Left renal cortex interstitium (tissue), 4 donors: ENCODE measurements at regions not wholly inside any gene's neighbourhood (a gene's known extent, or its start where the extent isn't known, plus 50 kb on each side); places are given as distances from the start of the nearest gene placed in this dataset.
"Not testable (repeated sequence)": the region's sequence is repeated elsewhere in the genome, so short reads cannot be mapped to it uniquely, and the experiment has no call there.

ENCODE experiments used
- DNase-seq, 4 donors: peaks; one replicate each; pipeline ENCODE4 v3.0.0-alpha.2; 2013; ENCODE audit warnings: low read depth in 4 of 4, low spot score in 2 of 4, missing footprints in 1 of 4

- DNase-seq = no peak
Measured at GRCh38 chr5:87787625-87788256, 375.0 kb upstream of the CCNH start.

- DNase-seq = no peak
Measured at GRCh38 chr5:87787086-87787485, 374.4 kb upstream of the CCNH start.

DNA sequence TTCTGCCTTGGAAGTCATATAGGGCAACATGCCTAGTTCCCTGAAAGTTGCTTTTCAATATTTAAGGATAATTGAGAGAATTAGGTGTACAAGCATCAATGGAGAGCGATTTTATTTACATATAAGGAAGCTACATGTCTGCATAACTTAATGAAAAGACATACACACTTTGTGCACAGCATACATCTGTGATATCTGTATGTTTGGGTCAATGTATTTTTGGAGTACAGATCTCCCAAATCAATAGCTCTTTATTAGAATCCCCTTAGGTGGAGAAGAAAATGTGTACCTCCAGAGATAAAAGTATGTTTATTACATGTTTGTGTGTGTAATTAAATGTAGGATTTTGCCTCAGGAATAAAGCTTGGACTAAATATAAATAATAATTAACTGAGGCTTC lies 373.7 kb upstream of the CCNH start:
- no peak for DNase-seq

GRCh38 chr5:87785554-87786335 lies 373.0 kb upstream of the CCNH start:
- no peak for DNase-seq

GRCh38 chr5:87784879-87785495 lies 372.3 kb upstream of the CCNH start:
- DNase-seq = no peak

DNA sequence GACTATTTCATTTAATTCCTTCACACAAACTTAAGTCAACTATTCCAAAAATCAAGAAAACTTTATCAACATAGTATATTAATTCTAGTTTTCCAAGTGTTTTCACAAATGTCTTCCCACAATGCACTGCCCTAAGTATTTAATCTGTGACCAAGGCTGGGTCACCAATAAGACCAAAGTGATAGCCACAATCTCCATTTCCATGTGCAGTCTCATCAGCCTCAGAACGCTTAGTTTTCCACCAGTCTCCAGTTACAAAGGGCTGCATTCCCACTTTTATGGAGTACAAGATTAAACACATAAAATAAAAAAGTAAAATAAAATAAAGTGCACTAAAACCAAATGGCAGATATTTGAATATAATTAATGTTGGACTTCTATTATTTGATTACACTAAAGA lies 371.6 kb upstream of the CCNH start:
- DNase-seq = no peak

DNA sequence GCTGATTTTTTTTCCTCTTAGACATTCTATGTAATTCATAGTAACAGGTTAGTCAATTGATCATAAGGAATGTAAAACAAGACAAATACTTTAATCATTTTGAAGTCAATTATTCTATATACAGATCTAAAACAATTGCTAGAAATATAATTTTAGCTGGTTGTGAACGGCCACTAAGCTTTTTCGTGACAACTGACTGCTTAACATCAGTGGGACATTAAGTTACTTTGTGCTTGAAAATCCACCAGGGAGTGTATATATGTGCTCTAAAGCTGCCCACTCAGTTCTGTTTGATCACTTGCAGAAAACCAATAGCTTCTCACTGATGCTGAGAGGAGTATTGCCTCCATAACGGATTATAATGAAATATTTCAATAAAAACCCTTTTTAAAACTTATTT lies 370.2 kb upstream of the CCNH start:
- no peak for DNase-seq

DNA sequence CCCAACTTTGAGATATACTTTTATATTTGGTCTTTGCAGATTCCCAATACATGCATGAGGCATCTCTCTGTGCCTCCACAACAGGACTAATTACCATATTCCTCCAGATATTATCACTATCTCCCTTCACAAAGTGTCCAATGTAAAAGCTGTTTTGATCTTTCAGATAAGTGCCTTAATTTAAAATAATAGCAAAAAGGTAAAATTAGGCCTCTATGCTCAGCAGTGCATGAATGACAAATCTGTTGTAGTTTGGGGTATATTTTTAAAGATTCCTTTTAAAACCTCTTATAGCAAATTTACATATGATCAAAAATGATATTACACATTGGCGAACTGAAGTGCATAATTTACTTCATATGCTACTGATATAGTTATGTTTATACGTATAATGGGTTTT lies 369.2 kb upstream of the CCNH start:
- no peak for DNase-seq

GRCh38 chr5:87780831-87781760 lies 368.4 kb upstream of the CCNH start:
- peak; percentile 44 to 83 (median 67) for DNase-seq

- DNase-seq = no peak
Measured at GRCh38 chr5:87778876-87779275, 366.1 kb upstream of the CCNH start.

DNA sequence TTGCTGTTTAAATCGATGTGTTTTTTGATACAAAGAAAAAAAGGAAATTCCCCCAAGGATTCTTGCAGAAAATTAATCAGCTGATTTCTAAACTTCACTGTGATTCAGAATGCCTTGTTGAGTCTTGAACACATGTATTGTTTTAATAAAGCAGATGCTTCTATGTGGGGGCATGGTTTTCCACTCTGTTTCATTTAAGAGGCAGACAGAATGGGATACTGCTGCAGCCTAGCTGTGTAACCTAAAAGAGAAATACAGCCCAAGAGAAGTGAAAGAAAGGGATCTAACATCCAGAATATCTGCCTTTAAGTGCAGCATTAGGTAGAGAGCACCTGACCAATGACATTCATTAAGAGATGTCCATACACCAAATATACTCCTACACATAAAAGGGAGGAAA lies 365.1 kb upstream of the CCNH start:
- DNase-seq = no peak

DNA sequence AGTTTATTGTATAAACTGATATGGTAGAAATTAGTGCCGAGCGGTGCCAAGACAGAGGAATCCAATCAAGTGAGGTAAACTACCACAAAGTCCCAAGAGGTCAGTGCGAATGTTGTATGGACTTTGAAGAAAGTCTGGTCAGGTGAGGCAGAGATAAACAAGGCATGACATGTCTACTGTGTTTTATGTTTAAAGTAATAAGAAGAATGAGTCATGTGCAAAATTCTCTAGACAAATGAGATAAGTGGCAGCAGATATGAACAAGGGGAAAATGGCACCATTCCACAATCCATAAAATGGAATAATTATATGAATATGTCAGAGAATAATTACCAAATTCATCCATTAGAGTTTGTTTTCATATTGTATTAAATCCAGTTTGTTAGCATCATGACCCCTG lies 364.1 kb upstream of the CCNH start:
- no peak for DNase-seq

DNA sequence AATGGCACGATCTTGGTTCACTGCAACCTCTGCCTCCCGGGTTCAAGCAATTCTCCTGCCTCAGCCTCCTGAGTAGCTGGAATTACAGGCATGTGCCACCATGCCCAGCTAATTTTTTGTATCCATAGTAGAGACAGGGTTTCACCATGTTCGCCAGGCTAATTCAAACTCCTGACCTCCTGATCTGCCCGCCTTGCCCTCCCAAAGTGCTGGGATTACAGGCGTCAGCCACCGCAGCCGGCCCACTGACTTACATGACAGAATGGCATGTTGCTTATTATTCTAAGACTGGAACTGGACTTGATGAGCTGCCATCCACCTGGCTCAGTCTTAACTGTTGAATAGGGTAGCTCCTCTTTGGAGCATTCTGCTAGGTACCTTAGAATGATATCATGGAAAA lies 363.6 kb upstream of the CCNH start:
- DNase-seq = not testable (repeated sequence)

- DNase-seq = no peak
Measured at GRCh38 chr5:87775228-87775627, 362.5 kb upstream of the CCNH start.

DNA sequence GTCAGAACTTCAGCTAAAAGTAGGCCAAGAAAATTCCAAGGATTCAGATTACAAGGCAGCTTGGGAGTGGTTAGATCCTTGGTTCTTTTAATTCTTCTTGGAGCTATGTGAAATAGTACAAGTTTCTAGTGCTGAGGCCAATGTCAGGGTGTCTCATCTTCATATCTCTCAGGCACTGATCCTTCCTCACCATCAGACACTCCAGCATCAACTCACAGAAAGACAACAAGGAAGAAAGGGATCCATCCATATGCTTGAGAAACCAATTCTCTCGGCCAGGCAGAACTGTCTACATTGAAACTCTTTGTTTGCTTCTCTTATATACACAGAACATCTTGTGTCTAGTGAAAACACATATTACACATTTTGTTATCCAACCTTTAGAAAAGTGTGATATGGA lies 362.1 kb upstream of the CCNH start:
- DNase-seq = no peak

- DNase-seq = no peak
Measured at GRCh38 chr5:87770601-87771121, 357.9 kb upstream of the CCNH start.

- DNase-seq = no peak
Measured at GRCh38 chr5:87770016-87770570, 357.4 kb upstream of the CCNH start.

DNA sequence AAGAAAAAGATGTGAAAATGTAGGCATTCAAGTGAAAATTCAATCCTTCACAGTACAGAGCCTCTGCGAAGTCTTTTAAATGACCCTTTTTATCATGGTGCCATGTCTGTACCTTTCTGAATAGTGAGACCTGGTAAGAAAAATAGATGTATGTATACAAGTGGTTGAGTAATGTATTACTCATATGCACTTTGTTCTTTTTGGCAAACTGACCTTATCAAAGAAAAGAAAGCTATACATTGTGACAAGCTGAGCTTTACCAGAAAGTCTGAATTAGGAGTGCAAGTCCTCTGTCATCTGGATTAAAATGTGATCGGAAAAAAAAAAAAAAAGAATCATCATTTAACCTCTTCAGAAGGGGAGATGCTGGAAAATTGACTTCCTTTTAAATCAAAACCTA lies 356.4 kb upstream of the CCNH start:
- DNase-seq = no peak

- DNase-seq = no peak
Measured at GRCh38 chr5:87768190-87768589, 355.5 kb upstream of the CCNH start.

GRCh38 chr5:87765009-87765408 lies 352.3 kb upstream of the CCNH start:
- DNase-seq = no peak
